ENCODE measurements at regions not wholly inside any gene's neighbourhood (a gene's known extent, or its start where the extent isn't known, plus 50 kb on each side); places are given as distances from the start of the nearest gene placed in this dataset.

DNA sequence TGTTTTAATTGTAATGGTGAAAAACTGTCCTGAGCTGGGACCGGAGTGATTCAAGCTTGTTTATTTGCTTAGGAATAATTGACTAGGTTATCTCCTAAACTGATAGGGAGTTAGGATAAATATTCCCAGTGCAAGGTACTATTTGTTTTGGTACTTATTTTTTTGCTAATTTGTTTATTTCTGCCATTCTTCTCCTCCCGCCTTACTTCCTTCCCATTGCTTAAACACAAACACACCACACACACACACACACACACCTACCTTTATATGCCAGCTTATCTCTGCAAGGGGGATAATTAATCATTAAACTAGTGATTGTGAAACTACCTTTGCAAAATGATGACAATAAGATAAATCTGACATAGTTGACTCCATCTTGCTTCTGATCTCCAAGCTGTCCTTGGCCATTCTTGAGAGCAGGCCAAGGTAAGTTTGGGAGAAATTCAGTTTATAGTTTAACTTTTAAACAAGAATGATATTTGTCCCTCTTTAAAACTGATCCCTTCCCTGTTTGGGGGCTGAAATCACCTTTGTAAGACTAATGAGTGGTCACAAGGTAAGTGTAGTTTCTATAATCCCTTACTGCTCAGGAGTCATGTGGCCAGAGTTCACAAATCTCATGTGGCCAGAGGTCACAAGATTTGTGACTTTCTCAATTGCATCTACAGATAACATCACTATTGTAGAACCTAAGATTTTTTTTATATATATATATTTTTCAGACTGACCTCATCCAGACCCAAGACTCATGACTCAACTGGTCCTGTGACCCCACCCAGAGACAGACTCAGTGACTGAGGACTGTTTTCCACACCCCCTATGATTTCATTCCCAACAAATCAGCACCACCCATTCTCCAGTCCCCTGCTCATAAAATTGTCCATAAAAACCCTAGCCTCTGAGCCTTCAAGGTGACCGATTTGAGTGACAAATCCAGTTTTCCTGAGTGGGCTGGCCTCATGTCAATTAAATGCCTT lies 83.1 kb upstream of the LRRTM4 start:
- H3K9ac ChIP-seq (ENCODE audit: low read length), result no peak overlapping the region
- DNase-seq, result no peak
- H2AK5ac ChIP-seq (ENCODE audit: low read length), result no peak overlapping the region
- H3K18ac ChIP-seq (ENCODE audit: low read length), result no peak overlapping the region
- no peak overlapping the region for H2BK5ac ChIP-seq (ENCODE audit: low read length)
- no peak overlapping the region for H3K4me2 ChIP-seq (ENCODE audit: low read length)
- no peaks in the 10 kb centered on the region for H3K36me3 ChIP-seq (ENCODE audit: control insufficient read depth, insufficient read depth, low read length)
- H4K5ac ChIP-seq (ENCODE audit: low read length), result no peak overlapping the region
- H3K4ac ChIP-seq (ENCODE audit: low read depth, low read length), result no peak overlapping the region
- H4K8ac ChIP-seq (ENCODE audit: low read depth, low read length), result no peak overlapping the region
- H3K27ac ChIP-seq (ENCODE audit: low read depth, low read length), result no peak overlapping the region
- H3K79me1 ChIP-seq (ENCODE audit: low read length), result no peaks in the 10 kb centered on the region
- no peaks in the 10 kb centered on the region for H3K4me1 ChIP-seq (ENCODE audit: control insufficient read depth, low read depth, low read length)
- no peak overlapping the region for H3K4me3 ChIP-seq (ENCODE audit: low read length)
- H3K79me2 ChIP-seq (ENCODE audit: control insufficient read depth, insufficient read depth, low read length), result no peaks in the 10 kb centered on the region
- H3K23ac ChIP-seq (ENCODE audit: low read length), result no peak overlapping the region
- no peak overlapping the region for H2BK15ac ChIP-seq (replicated peaks; ENCODE audit: low read depth)
- 100% methylated on average over 1 of the region's 3 CpGs for WGBS (ENCODE audit: extremely low coverage, insufficient coverage, low lambda C conversion rate)
- no peak overlapping the region for H2BK120ac ChIP-seq (ENCODE audit: low read depth, low read length)
- no peaks in the 10 kb centered on the region for H3K27me3 ChIP-seq (ENCODE audit: insufficient read depth, low read length, poor library complexity)
- no peak overlapping the region for H3K56ac ChIP-seq (ENCODE audit: low read length)

DNA sequence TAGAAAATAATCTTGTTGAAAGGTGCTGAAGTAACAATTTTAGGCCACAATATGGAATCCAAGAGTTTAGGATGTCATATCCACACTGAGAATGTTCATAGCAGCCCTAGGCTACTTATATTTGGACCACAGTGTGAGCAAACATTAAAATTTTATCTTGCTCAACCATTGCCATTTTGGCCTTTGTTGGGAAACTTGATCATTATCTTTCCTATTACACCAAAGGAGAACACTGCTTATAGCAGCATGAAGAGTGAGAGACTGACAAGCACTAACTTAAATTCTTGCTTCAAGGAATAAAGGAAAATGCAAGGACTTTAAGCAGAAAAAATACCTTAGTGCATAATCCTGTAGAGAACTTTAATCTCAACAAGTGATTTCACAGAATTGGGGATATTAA lies 86.3 kb upstream of the LRRTM4 start:
- H3K4me3 ChIP-seq (ENCODE audit: low read length), result no peak overlapping the region
- no peak overlapping the region for H3K23ac ChIP-seq (ENCODE audit: low read length)
- H3K4me1 ChIP-seq (ENCODE audit: control insufficient read depth, low read depth, low read length), result no peaks in the 10 kb centered on the region
- H3K9ac ChIP-seq (ENCODE audit: low read length), result no peak overlapping the region
- H4K5ac ChIP-seq (ENCODE audit: low read length), result no peak overlapping the region
- H2AK5ac ChIP-seq (ENCODE audit: low read length), result no peak overlapping the region
- H3K4ac ChIP-seq (ENCODE audit: low read depth, low read length), result no peak overlapping the region
- no peaks in the 10 kb centered on the region for H3K79me2 ChIP-seq (ENCODE audit: control insufficient read depth, insufficient read depth, low read length)
- H4K8ac ChIP-seq (ENCODE audit: low read depth, low read length), result no peak overlapping the region
- no peak overlapping the region for H3K56ac ChIP-seq (ENCODE audit: low read length)
- DNase-seq, result no peak
- no peak overlapping the region for H3K4me2 ChIP-seq (ENCODE audit: low read length)
- no peak overlapping the region for H2BK15ac ChIP-seq (replicated peaks; ENCODE audit: low read depth)
- no peaks in the 10 kb centered on the region for H3K27me3 ChIP-seq (ENCODE audit: insufficient read depth, low read length, poor library complexity)
- H3K27ac ChIP-seq (ENCODE audit: low read depth, low read length), result no peak overlapping the region
- no peak overlapping the region for H2BK5ac ChIP-seq (ENCODE audit: low read length)
- no peaks in the 10 kb centered on the region for H3K79me1 ChIP-seq (ENCODE audit: low read length)
- no peak overlapping the region for H3K18ac ChIP-seq (ENCODE audit: low read length)
- no peak overlapping the region for H2BK120ac ChIP-seq (ENCODE audit: low read depth, low read length)
- H3K36me3 ChIP-seq (ENCODE audit: control insufficient read depth, insufficient read depth, low read length), result no peaks in the 10 kb centered on the region

DNA sequence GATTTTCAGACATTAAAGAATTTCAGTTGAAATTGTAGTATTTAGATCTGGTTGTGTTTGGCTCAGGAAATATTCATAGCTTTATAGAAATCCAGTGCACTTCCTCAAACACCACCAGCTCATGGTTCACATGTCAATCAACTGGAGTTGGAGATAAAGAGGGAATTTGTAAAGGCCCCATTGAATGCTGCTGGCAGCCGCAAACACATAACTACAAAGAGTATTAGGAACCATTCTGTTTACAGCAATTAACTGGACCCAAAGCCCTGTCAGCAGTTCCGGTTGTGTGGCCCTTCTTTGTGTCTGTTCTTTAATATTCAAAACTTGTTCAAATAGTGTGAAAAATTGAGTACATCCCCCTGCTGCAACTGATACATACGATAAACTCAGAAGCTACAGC lies 107.4 kb upstream of the LRRTM4 start:
- Histone ChIP-seq H2BK5ac (ENCODE audit: low read length) (no peak overlapping the region), H2BK120ac (ENCODE audit: low read depth, low read length) (no peak overlapping the region), H2AK5ac (ENCODE audit: low read length) (no peak overlapping the region), H3K4me1 (ENCODE audit: control insufficient read depth, low read depth, low read length) (no peaks in the 10 kb centered on the region), H3K27me3 (ENCODE audit: insufficient read depth, low read length, poor library complexity) (no peaks in the 10 kb centered on the region), H3K4me3 (ENCODE audit: low read length) (no peak overlapping the region), H3K4ac (ENCODE audit: low read depth, low read length) (no peak overlapping the region), H3K18ac (ENCODE audit: low read length) (no peak overlapping the region), H3K79me1 (ENCODE audit: low read length) (no peaks in the 10 kb centered on the region), H4K8ac (ENCODE audit: low read depth, low read length) (no peak overlapping the region), H3K79me2 (ENCODE audit: control insufficient read depth, insufficient read depth, low read length) (no peaks in the 10 kb centered on the region), H3K56ac (ENCODE audit: low read length) (no peak overlapping the region), H4K5ac (ENCODE audit: low read length) (no peak overlapping the region), H3K27ac (ENCODE audit: low read depth, low read length) (no peak overlapping the region), H3K36me3 (ENCODE audit: control insufficient read depth, insufficient read depth, low read length) (no peaks in the 10 kb centered on the region), H3K23ac (ENCODE audit: low read length) (no peak overlapping the region), H2BK15ac (replicated peaks; ENCODE audit: low read depth) (no peak overlapping the region), H3K9ac (ENCODE audit: low read length) (no peak overlapping the region), H3K4me2 (ENCODE audit: low read length) (no peak overlapping the region)
- no CpG with 5 or more reads among the region's 3 CpGs for WGBS (ENCODE audit: extremely low coverage, insufficient coverage, low lambda C conversion rate)
- peak; percentile 7 for DNase-seq

DNA sequence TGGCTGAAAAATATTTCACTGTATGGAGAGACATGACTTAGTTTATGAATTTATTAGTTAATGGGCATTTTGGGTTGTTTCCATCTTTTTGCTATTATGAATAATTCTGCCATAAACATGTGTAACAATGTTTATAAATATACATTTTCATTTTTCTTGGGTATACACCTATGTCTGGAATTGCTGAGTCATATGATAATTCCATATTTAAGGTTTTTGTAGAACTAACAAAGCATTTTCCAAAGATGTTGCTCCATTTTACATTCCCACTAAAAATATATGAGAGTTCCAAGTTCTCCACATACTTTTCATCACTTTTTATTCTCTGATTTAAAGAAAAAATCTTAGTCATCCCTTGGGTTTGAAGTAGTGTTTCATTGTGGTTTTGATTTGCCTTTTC lies 108.8 kb upstream of the LRRTM4 start:
- Histone ChIP-seq H3K79me1 (ENCODE audit: low read length) (no peaks in the 10 kb centered on the region), H4K8ac (ENCODE audit: low read depth, low read length) (no peak overlapping the region), H3K56ac (ENCODE audit: low read length) (no peak overlapping the region)

DNA sequence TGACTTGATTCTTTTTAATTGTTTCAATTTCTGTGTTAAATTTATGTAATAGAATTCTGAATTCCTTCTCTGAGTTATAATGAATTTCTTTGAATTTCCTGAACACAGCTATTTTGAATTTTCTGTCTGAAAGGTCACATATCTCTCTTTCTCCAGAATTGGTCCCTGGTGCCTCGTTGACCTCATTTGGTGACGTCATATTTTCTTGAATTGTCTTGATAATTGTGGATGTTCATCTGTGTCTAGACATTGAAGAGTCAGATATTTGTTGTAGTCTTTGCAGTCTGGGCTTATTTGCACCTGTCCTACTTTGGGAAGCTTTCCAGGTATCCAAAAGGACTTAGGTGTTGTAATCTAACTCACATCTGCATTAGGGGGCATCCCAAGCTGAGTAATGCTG lies 111.4 kb upstream of the LRRTM4 start:
- Histone ChIP-seq H3K4me3 (ENCODE audit: low read length) (no peak overlapping the region), H2BK120ac (ENCODE audit: low read depth, low read length) (no peak overlapping the region), H3K4ac (ENCODE audit: low read depth, low read length) (no peak overlapping the region), H3K4me2 (ENCODE audit: low read length) (no peak overlapping the region), H3K79me1 (ENCODE audit: low read length) (no peaks in the 10 kb centered on the region), H3K18ac (ENCODE audit: low read length) (no peak overlapping the region), H4K5ac (ENCODE audit: low read length) (no peak overlapping the region), H3K23ac (ENCODE audit: low read length) (no peak overlapping the region), H3K27me3 (ENCODE audit: insufficient read depth, low read length, poor library complexity) (no peaks in the 10 kb centered on the region), H3K79me2 (ENCODE audit: control insufficient read depth, insufficient read depth, low read length) (no peaks in the 10 kb centered on the region), H3K9ac (ENCODE audit: low read length) (no peak overlapping the region), H2AK5ac (ENCODE audit: low read length) (no peak overlapping the region), H3K56ac (ENCODE audit: low read length) (no peak overlapping the region), H2BK5ac (ENCODE audit: low read length) (no peak overlapping the region), H3K4me1 (ENCODE audit: control insufficient read depth, low read depth, low read length) (no peaks in the 10 kb centered on the region), H3K36me3 (ENCODE audit: control insufficient read depth, insufficient read depth, low read length) (no peaks in the 10 kb centered on the region), H2BK15ac (replicated peaks; ENCODE audit: low read depth) (no peak overlapping the region), H3K27ac (ENCODE audit: low read depth, low read length) (no peak overlapping the region), H4K8ac (ENCODE audit: low read depth, low read length) (no peak overlapping the region)
- WGBS (ENCODE audit: extremely low coverage, insufficient coverage, low lambda C conversion rate), result no CpG with 5 or more reads among the region's 2 CpGs
- DNase-seq, result no peak

More for the DNA sequence above, 108.8 kb upstream of the LRRTM4 start:
- H3K9ac ChIP-seq (ENCODE audit: low read length), result no peak overlapping the region
- no peak for DNase-seq
- H3K79me2 ChIP-seq (ENCODE audit: control insufficient read depth, insufficient read depth, low read length), result no peaks in the 10 kb centered on the region
- no peak overlapping the region for H3K4me3 ChIP-seq (ENCODE audit: low read length)
- no peak overlapping the region for H2BK5ac ChIP-seq (ENCODE audit: low read length)
- no peak overlapping the region for H3K23ac ChIP-seq (ENCODE audit: low read length)
- H3K4me1 ChIP-seq (ENCODE audit: control insufficient read depth, low read depth, low read length), result no peaks in the 10 kb centered on the region
- no peak overlapping the region for H4K5ac ChIP-seq (ENCODE audit: low read length)
- H3K18ac ChIP-seq (ENCODE audit: low read length), result no peak overlapping the region
- no peak overlapping the region for H2BK15ac ChIP-seq (replicated peaks; ENCODE audit: low read depth)
- H3K4me2 ChIP-seq (ENCODE audit: low read length), result no peak overlapping the region
- no peaks in the 10 kb centered on the region for H3K27me3 ChIP-seq (ENCODE audit: insufficient read depth, low read length, poor library complexity)
- H3K4ac ChIP-seq (ENCODE audit: low read depth, low read length), result no peak overlapping the region
- H3K36me3 ChIP-seq (ENCODE audit: control insufficient read depth, insufficient read depth, low read length), result no peaks in the 10 kb centered on the region
- no peak overlapping the region for H3K27ac ChIP-seq (ENCODE audit: low read depth, low read length)
- H2AK5ac ChIP-seq (ENCODE audit: low read length), result no peak overlapping the region
- no peak overlapping the region for H2BK120ac ChIP-seq (ENCODE audit: low read depth, low read length)

DNA sequence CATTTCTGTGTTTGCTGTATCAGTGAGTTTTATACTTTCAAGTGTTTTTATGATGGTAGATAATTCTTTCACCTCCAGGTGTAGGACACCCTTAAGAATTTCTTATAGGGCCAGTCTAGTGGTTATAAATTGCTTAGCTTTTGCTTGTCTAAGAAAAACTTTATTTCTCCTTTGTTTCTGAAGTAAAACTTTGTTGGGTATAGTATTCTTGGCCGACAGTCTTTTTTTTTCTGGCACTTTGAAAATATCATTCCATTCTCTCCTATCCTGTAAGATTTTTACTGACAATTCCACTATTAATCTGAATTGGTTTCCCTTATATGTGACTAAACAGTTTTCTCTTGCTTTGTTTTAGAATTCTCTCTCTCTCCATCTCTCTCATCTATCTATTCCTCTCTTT lies 118.7 kb upstream of the LRRTM4 start:
- H3K4ac ChIP-seq (ENCODE audit: low read depth, low read length), result no peak overlapping the region
- no peak overlapping the region for H3K4me3 ChIP-seq (ENCODE audit: low read length)
- no peak overlapping the region for H3K56ac ChIP-seq (ENCODE audit: low read length)
- no peak overlapping the region for H3K9ac ChIP-seq (ENCODE audit: low read length)
- no peak overlapping the region for H2BK120ac ChIP-seq (ENCODE audit: low read depth, low read length)
- H4K5ac ChIP-seq (ENCODE audit: low read length), result no peak overlapping the region
- no peaks in the 10 kb centered on the region for H3K27me3 ChIP-seq (ENCODE audit: insufficient read depth, low read length, poor library complexity)
- DNase-seq, result no peak
- H4K8ac ChIP-seq (ENCODE audit: low read depth, low read length), result no peak overlapping the region
- no peaks in the 10 kb centered on the region for H3K36me3 ChIP-seq (ENCODE audit: control insufficient read depth, insufficient read depth, low read length)
- no peak overlapping the region for H2BK15ac ChIP-seq (replicated peaks; ENCODE audit: low read depth)
- WGBS (ENCODE audit: extremely low coverage, insufficient coverage, low lambda C conversion rate), result no CpG with 5 or more reads among the region's 1 CpG
- H3K27ac ChIP-seq (ENCODE audit: low read depth, low read length), result no peak overlapping the region
- H2BK5ac ChIP-seq (ENCODE audit: low read length), result no peak overlapping the region
- H3K79me2 ChIP-seq (ENCODE audit: control insufficient read depth, insufficient read depth, low read length), result no peaks in the 10 kb centered on the region
- H3K79me1 ChIP-seq (ENCODE audit: low read length), result no peaks in the 10 kb centered on the region
- no peak overlapping the region for H3K4me2 ChIP-seq (ENCODE audit: low read length)
- no peak overlapping the region for H2AK5ac ChIP-seq (ENCODE audit: low read length)
- H3K23ac ChIP-seq (ENCODE audit: low read length), result no peak overlapping the region
- H3K4me1 ChIP-seq (ENCODE audit: control insufficient read depth, low read depth, low read length), result no peaks in the 10 kb centered on the region
- H3K18ac ChIP-seq (ENCODE audit: low read length), result no peak overlapping the region
